Prostate gland (tissue), 2 donors: ENCODE measurements at regions not wholly inside any gene's neighbourhood (a gene's known extent, or its start where the extent isn't known, plus 50 kb on each side); places are given as distances from the start of the nearest gene placed in this dataset.

Experiments
- POLR2A ChIP-seq: fragments of 450-650 bp; IDR thresholded peaks from one replicate; pipeline ENCODE4 v1.6.1; 2016; ENCODE audit warnings: antibody characterized with exemption, mild to moderate bottlenecking
- POLR2AphosphoS5 ChIP-seq: sonication (generic); formaldehyde crosslinking; IDR thresholded peaks from one replicate; pipeline ENCODE4 v1.6.1; 2017; ENCODE audit warnings: antibody characterized with exemption
- TF ChIP-seq, protein P1 (sequence below), 4 experiments: fragments of 200-600 bp in 2 of 4; fragments of 450-650 bp in 2 of 4; sonication (generic) in 2 of 4; IDR thresholded peaks; 1 replicate in 3 of 4; 2 replicates in 1 of 4; pipeline ENCODE4 v1.5.1; 2016 to 2019; ENCODE audit warnings: antibody characterized with exemption in 4 of 4, mild to moderate bottlenecking in 2 of 4, moderate library complexity in 2 of 4

GRCh38 chr15:86010891-86011290 is 68.8 kb upstream of the AGBL1 start:
- TF ChIP-seq, protein P1, sequence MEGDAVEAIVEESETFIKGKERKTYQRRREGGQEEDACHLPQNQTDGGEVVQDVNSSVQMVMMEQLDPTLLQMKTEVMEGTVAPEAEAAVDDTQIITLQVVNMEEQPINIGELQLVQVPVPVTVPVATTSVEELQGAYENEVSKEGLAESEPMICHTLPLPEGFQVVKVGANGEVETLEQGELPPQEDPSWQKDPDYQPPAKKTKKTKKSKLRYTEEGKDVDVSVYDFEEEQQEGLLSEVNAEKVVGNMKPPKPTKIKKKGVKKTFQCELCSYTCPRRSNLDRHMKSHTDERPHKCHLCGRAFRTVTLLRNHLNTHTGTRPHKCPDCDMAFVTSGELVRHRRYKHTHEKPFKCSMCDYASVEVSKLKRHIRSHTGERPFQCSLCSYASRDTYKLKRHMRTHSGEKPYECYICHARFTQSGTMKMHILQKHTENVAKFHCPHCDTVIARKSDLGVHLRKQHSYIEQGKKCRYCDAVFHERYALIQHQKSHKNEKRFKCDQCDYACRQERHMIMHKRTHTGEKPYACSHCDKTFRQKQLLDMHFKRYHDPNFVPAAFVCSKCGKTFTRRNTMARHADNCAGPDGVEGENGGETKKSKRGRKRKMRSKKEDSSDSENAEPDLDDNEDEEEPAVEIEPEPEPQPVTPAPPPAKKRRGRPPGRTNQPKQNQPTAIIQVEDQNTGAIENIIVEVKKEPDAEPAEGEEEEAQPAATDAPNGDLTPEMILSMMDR (IDR thresholded peaks at IDR 0.05), result no peak
- TF ChIP-seq POLR2A (no peak), POLR2AphosphoS5 (no peak)
